NB4 (cell line): ENCODE measurements at regions not wholly inside any gene's neighbourhood (a gene's known extent, or its start where the extent isn't known, plus 50 kb on each side); places are given as distances from the start of the nearest gene placed in this dataset.

Experiments used
- DNase-seq: peaks from one replicate; pipeline ENCODE4 v3.0.0; 2010; ENCODE audit warnings: low read depth
- H3K4me3 ChIP-seq: one replicate; pipeline ENCODE4 v1.5.1; 2011; ENCODE audit warnings: mild to moderate bottlenecking, low read depth, low read length, moderate library complexity
- CTCF ChIP-seq: IDR thresholded peaks from one replicate; pipeline ENCODE4 v1.5.1; 2012; ENCODE audit warnings: low read depth, low read length
- MAX ChIP-seq: IDR thresholded peaks from 2 replicates; pipeline ENCODE4 v1.6.1; 2011; ENCODE audit warnings: low read depth, low read length
- MYC ChIP-seq: IDR thresholded peaks from 2 replicates; pipeline ENCODE4 v1.6.1; 2011; ENCODE audit warnings: low read depth, low read length
- POLR2A ChIP-seq: IDR thresholded peaks from 2 replicates; pipeline ENCODE4 v1.6.1; 2011; ENCODE audit warnings: mild to moderate bottlenecking; ENCODE audit not compliant: insufficient read length; ENCODE audit errors: extremely low read depth

GRCh38 chr3:22609139-22609538, 594.0 kb upstream of the UBE2E2 start:
- no peak for DNase-seq
- TF ChIP-seq POLR2A (no peak), MAX (no peak), MYC (no peak), CTCF (no peak)
- no peak overlapping the region for H3K4me3 ChIP-seq

GRCh38 chr3:22612927-22613326, 590.2 kb upstream of the UBE2E2 start:
- DNase-seq = no peak
- no peak for TF ChIP-seq MAX
- no peak for TF ChIP-seq POLR2A
- TF ChIP-seq CTCF = no peak
- no peak for TF ChIP-seq MYC
- H3K4me3 ChIP-seq = no peak overlapping the region

GRCh38 chr3:22615790-22616189, 587.3 kb upstream of the UBE2E2 start:
- no peak for DNase-seq
- TF ChIP-seq MAX (no peak), CTCF (no peak), MYC (no peak), POLR2A (no peak)
- no peak overlapping the region for H3K4me3 ChIP-seq

- TF ChIP-seq MYC (no peak), POLR2A (no peak), MAX (no peak), CTCF (no peak)
- DNase-seq = no peak
- no peak overlapping the region for H3K4me3 ChIP-seq
Observed at GRCh38 chr3:22617372-22617771, 585.8 kb upstream of the UBE2E2 start.

GRCh38 chr3:22620498-22620897, 582.6 kb upstream of the UBE2E2 start:
- H3K4me3 ChIP-seq = no peak overlapping the region
- no peak for DNase-seq
- TF ChIP-seq MYC (no peak), CTCF (no peak), POLR2A (no peak), MAX (no peak)
